HG03520 (cell line): ENCODE measurements at regions not wholly inside any gene's neighbourhood (a gene's known extent, or its start where the extent isn't known, plus 50 kb on each side); places are given as distances from the start of the nearest gene placed in this dataset.

Experiments
- ATAC-seq: cut with Tn5 transposase; IDR thresholded peaks from one replicate; pipeline ENCODE4 v1.9.1; 2021; ENCODE audit warnings: mild to moderate bottlenecking, moderate library complexity; ENCODE audit not compliant: unreplicated experiment

DNA sequence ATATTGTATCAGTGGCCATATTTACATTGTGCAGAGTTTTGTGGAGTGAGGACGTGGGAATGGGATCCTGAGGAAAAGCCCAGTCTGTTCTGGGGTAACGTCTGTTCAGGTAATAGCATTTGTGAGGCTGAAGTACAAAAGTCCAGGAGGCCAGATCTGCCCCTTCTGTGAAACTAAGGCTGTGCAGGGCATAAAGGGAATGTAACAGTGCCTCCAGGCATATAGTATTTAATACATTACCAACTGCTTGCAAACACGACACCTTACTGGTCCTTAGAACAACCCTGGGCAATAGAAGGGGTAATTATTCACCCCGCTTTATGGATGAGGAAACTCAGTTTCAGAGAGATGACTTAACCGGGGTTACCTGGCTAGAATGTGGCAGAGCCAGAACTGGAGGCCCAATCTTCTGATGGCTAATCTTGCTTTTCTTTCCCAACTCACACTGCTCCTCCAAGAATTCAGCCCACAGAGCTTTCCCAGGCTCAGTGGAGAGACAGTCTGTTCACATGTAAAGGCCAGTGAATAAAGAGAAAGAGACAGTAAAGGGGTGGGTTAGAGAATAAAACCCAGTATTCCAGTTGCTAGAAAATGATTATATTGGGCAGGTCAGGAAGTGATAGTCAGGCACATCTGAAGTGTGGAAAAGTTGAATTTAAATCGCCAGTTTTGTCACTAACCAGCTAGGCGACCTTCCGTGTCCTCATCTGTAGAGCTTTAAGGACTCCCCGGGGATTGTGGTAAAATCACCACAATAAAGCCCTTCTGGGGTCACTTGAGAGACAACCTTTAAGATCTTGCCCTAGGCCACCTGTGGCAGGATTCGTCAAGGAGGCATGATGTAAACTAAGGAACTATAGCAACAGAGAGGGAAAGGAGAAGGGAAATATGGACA lies 280.7 kb upstream of the CITED2 start:
- ATAC-seq = no peak

DNA sequence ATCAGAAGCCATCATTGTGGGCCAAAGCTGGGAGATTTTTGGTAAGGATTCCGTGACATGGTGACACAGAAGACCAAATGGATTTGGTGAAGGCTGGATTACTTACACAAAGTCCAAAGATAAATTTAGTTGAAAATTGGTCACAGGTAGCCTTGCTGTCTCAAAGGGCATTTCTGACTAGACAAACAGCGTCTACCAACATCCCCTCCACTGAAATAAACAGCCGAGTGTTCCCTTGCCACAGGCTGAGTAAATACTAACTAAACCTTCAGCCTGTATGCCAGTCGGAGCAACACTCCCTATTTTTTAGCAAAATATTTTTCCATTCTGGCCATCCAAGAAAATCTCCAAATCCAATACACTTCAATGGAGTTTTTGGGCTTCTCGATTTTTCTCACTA lies 279.9 kb upstream of the CITED2 start:
- ATAC-seq = no peak

DNA sequence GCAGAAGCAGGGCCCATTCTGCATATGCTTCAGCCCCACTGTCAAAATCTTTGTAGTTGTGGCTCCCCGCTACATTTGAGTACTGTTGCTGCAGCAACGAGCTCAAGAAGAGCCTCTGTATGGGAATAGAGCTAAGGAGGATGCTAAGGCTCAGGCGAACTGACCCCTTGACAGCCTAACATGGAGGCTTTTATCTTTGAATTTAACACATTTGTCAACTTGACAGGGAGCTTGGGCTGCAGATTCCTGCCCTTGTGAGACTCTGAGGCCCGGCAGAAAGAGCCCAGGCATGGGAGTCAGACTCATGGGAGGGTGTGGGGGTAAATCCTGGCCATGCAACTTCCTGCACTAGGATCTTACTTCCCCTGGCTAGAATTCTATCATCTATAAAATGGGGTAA lies 278.7 kb upstream of the CITED2 start:
- no peak for ATAC-seq

DNA sequence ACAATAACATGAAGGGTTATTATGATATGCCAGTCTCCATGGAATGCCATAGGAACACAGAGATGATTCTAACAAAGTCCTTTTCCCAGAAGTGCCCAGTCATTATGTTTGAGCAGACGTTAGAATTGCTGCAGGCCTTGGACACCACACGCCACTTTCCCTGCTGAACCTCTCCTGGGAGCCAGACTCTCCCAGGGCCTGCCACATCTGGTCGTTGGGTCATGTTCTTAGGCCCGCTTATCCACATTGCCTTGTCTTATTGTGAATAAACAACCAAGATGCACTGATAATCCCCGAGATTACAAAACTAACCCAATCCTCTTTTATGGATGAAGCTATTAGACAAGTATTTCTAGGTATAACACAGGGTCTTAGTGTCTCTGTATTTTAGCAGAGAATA lies 276.5 kb upstream of the CITED2 start:
- ATAC-seq = no peak

GRCh38 chr6:139649732-139650131 lies 275.3 kb upstream of the CITED2 start:
- no peak for ATAC-seq

GRCh38 chr6:139649128-139649527 lies 274.7 kb upstream of the CITED2 start:
- no peak for ATAC-seq

GRCh38 chr6:139648430-139649000 lies 274.1 kb upstream of the CITED2 start:
- ATAC-seq = no peak

- no peak for ATAC-seq
These were observed 273.4 kb upstream of the CITED2 start for GRCh38 chr6:139647841-139648240.

DNA sequence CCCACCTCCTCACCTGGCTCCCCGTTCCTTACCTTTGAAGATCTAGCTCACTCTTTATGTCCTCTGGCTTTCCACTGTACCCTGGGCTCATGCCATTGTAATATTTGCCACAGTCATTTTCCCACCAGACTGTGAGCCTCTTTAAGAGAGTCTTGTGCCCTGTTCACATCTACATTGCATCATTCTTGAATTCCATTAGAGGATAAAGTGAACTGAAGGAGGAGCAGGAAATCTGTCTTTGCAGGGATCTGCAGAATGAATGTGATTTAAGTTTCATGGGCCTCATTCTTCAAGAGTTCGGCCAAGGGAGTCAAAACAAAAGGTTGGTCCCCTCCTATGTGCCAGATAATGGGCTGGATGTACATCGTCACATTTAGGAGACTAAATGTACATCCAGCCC lies 272.6 kb upstream of the CITED2 start:
- ATAC-seq = no peak

GRCh38 chr6:139644821-139645220 lies 270.4 kb upstream of the CITED2 start:
- no peak for ATAC-seq

GRCh38 chr6:139643986-139644385 lies 269.5 kb upstream of the CITED2 start:
- no peak for ATAC-seq

- ATAC-seq = no peak
These were observed 267.9 kb upstream of the CITED2 start for GRCh38 chr6:139642346-139642745.

GRCh38 chr6:139641376-139641775 lies 266.9 kb upstream of the CITED2 start:
- ATAC-seq = no peak

DNA sequence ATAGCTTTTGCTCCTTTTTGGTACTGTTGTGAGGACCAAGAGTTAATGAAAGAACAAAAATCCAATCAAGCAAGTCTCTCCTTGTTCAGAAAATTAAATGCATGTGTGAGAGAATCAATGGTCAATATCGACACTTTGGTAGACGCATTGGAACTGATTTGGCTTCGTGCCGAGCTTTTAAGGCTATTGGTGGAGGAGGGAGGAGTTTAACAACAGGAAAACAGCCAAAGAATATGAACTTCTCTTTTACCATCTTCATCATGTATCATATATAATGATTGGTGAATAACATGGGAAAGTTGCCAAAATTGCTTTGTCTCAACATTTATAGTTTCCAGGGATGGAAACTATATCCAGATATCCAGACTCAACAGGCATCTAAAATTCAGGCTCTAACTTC lies 266.5 kb upstream of the CITED2 start:
- no peak for ATAC-seq

GRCh38 chr6:139640448-139640847 lies 266.0 kb upstream of the CITED2 start:
- ATAC-seq = peak; percentile 90

DNA sequence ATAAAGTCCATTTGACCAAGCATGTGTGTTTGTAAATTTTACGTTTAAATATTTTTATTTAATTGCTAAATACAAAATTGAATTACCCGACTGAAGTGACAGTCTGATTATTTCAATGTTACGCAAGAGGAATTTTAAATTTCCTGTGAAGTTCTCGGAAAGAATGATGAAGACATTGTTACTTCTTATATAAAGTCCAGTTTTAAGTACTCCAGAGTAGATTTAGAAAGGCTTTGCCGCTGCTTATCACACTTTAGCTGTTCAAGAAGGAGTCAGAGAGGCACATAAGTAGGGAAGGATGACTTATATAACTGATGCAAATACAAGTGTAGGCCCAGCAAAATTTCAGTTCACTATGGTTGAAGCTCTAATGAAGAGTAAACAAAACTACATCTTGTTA lies 265.1 kb upstream of the CITED2 start:
- ATAC-seq = no peak

DNA sequence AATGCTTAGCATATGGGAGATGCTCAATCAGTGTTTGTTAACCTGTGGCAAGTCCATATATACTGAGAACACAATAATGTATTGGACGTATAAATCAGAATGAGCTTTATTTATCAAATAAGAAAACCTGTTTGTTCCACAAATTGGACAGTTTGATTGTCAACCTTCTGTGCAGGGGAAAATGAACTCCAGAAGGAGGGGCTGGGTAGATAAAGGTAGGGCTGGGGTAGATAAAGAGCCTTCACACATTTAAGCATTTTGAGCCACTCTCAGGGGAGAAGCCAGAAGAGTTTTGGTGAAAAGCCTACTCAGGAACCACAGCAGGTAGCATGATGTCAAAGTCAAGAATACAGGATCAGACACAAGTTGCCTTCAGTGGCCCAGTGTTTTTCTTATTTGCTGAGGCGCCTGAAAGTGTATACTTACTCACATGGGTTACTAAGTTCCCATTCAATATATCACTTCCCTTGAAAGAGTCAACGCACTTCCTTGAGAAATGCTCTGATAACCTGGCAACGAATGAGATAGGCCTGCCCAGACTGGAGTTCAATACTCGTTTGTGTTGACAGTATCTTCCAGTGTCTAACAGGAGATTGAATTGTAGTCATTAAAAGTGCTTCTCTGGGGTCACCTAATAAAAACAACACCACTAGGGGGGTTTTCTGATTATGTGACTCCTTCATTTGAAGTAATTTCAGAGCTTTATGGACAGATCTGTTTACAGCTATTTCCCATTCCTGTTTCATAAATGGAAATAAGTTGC lies 263.9 kb upstream of the CITED2 start:
- no peak for ATAC-seq

GRCh38 chr6:139637766-139638165 lies 263.3 kb upstream of the CITED2 start:
- no peak for ATAC-seq

GRCh38 chr6:139636391-139636790 lies 261.9 kb upstream of the CITED2 start:
- no peak for ATAC-seq

GRCh38 chr6:139635401-139636130 lies 261.1 kb upstream of the CITED2 start:
- no peak for ATAC-seq

- no peak for ATAC-seq
These were observed 258.4 kb upstream of the CITED2 start for GRCh38 chr6:139632840-139633239.
